Neural cell (in vitro differentiated cells): ENCODE measurements at regions not wholly inside any gene's neighbourhood (a gene's known extent, or its start where the extent isn't known, plus 50 kb on each side); places are given as distances from the start of the nearest gene placed in this dataset.

Experiments used
- H2AFZ ChIP-seq: fragments of 200-600, 300-800 bp; sonication (generic), shearing (Covaris generic); 2 replicates; pipeline ENCODE4 v1.6.0; 2014; ENCODE audit warnings: low read depth, mild to moderate bottlenecking, antibody characterized with exemption, low read length, moderate library complexity
- H3F3A ChIP-seq: fragments of 200-600 bp; shearing (Covaris generic); 2 replicates; pipeline ENCODE4 v1.6.1; 2016; ENCODE audit warnings: mild to moderate bottlenecking, moderate library complexity, mixed read lengths, antibody characterized with exemption, low read length; ENCODE audit not compliant: insufficient read depth, poor library complexity, severe bottlenecking
- H3K27ac ChIP-seq: fragments of 200-600, 300-800 bp; sonication (generic), shearing (Covaris generic); 2 replicates; pipeline ENCODE4 v1.5.1; 2014; ENCODE audit warnings: mild to moderate bottlenecking, low read length, moderate library complexity
- H3K27me3 ChIP-seq: fragments of 300-800, 200-600 bp; sonication (generic), shearing (Covaris generic); 2 replicates; pipeline ENCODE4 v1.6.0; 2014; ENCODE audit warnings: mild to moderate bottlenecking, low read depth, low read length, moderate library complexity; ENCODE audit not compliant: insufficient read depth
- H3K36me3 ChIP-seq: fragments of 300-800, 200-600 bp; sonication (generic), shearing (Covaris generic); 2 replicates; pipeline ENCODE4 v1.5.1; 2014; ENCODE audit warnings: mild to moderate bottlenecking, antibody characterized with exemption, low read length, moderate library complexity; ENCODE audit not compliant: insufficient read depth
- H3K4me2 ChIP-seq: fragments of 300-800, 200-600 bp; sonication (generic), shearing (Covaris generic); 2 replicates; pipeline ENCODE4 v1.6.0; 2014; ENCODE audit warnings: mild to moderate bottlenecking, low read length
- H3K4me3 ChIP-seq: fragments of 300-800, 200-600 bp; sonication (generic), shearing (Covaris generic); 2 replicates; pipeline ENCODE4 v1.5.1; 2014; ENCODE audit warnings: mild to moderate bottlenecking, low read length, moderate library complexity
- H3K79me2 ChIP-seq: fragments of 200-600 bp; shearing (Covaris generic); replicated peaks from 2 replicates; pipeline ENCODE4 v1.6.0; 2014; ENCODE audit warnings: mild to moderate bottlenecking, low read length, moderate library complexity; ENCODE audit not compliant: insufficient read depth
- H3K9ac ChIP-seq: fragments of 300-800, 200-600 bp; sonication (generic), shearing (Covaris generic); 2 replicates; pipeline ENCODE4 v1.6.1; 2016; ENCODE audit warnings: mild to moderate bottlenecking, low read length, mixed read lengths
- H3K9me2 ChIP-seq: fragments of 200-600 bp; shearing (Covaris generic); 2 replicates; pipeline ENCODE4 v1.6.1; 2016; ENCODE audit warnings: mild to moderate bottlenecking, low read length, mixed read lengths; ENCODE audit not compliant: insufficient read depth
- H3K9me3 ChIP-seq: fragments of 200-600, 300-800 bp; sonication (generic), shearing (Covaris generic); 2 replicates; pipeline ENCODE4 v1.6.1; 2016; ENCODE audit warnings: mild to moderate bottlenecking, mixed run types, low read length, moderate library complexity, mixed read lengths
- H4K20me1 ChIP-seq: fragments of 200-600 bp; shearing (Covaris generic); 2 replicates; pipeline ENCODE4 v1.6.1; 2016; ENCODE audit warnings: mild to moderate bottlenecking, mixed run types; ENCODE audit not compliant: insufficient read depth
- EP300 ChIP-seq: fragments of 450-650 bp; conservative IDR thresholded peaks from 2 replicates; pipeline ENCODE4 v1.6.1; 2014; ENCODE audit warnings: antibody characterized with exemption, mild to moderate bottlenecking, moderate library complexity; ENCODE audit not compliant: poor library complexity, severe bottlenecking
- EZH2 ChIP-seq: fragments of 200-600, 300-800 bp; shearing (Covaris generic), sonication (generic); IDR thresholded peaks from 2 replicates; pipeline ENCODE4 v1.6.1; 2014; ENCODE audit warnings: antibody characterized with exemption, low read length, borderline replicate concordance, mild to moderate bottlenecking; ENCODE audit not compliant: insufficient read depth, poor library complexity, severe bottlenecking
- MXI1 ChIP-seq: fragments of 450-650 bp; conservative IDR thresholded peaks from 2 replicates; pipeline ENCODE4 v1.6.1; 2014; ENCODE audit warnings: antibody characterized with exemption, mild to moderate bottlenecking; ENCODE audit not compliant: poor library complexity, severe bottlenecking
- POLR2AphosphoS5 ChIP-seq: IDR thresholded peaks from 2 replicates; pipeline ENCODE4 v1.6.1; 2012
- RAD21 ChIP-seq: fragments of 450-650 bp; conservative IDR thresholded peaks from 2 replicates; pipeline ENCODE4 v1.6.1; 2014; ENCODE audit warnings: antibody characterized with exemption, mild to moderate bottlenecking, moderate library complexity
- SMC3 ChIP-seq: fragments of 450-650 bp; conservative IDR thresholded peaks from 2 replicates; pipeline ENCODE4 v1.6.1; 2014; ENCODE audit warnings: antibody characterized with exemption, mild to moderate bottlenecking, moderate library complexity; ENCODE audit not compliant: poor library complexity
- TAF1 ChIP-seq: IDR thresholded peaks from 2 replicates; pipeline ENCODE4 v1.6.1; 2012; ENCODE audit warnings: low read depth
- TF ChIP-seq, protein P1 (sequence below): fragments of 450-650 bp; IDR thresholded peaks from 2 replicates; pipeline ENCODE4 v1.5.1; 2014; ENCODE audit warnings: antibody characterized with exemption, mild to moderate bottlenecking, moderate library complexity; ENCODE audit not compliant: poor library complexity, severe bottlenecking
- TF ChIP-seq, protein P2 (sequence below): IDR thresholded peaks from 2 replicates; pipeline ENCODE4 v1.6.1; 2012; ENCODE audit warnings: borderline replicate concordance

DNA sequence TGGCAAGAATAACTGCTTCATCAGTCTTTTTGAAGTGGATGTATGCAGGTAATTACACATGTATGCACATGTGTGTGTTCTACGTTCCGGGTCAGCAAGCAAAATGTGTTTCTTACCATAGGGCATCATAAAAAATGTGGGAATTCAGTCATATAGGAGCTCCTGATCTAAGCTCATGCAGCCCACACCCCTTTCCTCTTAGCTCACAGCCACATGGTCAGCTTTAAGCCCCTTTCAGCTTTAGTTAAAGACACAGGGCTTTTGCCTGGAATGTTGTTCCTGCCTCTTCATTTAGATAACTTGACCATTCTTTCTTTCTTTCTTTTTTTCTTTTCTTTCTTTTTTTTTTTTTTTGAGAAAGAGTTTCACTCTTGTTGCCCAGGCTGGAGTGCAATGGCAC, 258.1 kb downstream of the RPS24 start:
- H3K9me3 ChIP-seq, result no peaks in the 10 kb centered on the region
- H2AFZ ChIP-seq, result no peak overlapping the region
- H3K4me2 ChIP-seq, result no peak overlapping the region
- H3K27me3 ChIP-seq, result no peaks in the 10 kb centered on the region
- TF ChIP-seq EP300 (no peak), TAF1 (no peak), RAD21 (no peak), MXI1 (no peak), SMC3 (no peak)
- TF ChIP-seq, protein P1, sequence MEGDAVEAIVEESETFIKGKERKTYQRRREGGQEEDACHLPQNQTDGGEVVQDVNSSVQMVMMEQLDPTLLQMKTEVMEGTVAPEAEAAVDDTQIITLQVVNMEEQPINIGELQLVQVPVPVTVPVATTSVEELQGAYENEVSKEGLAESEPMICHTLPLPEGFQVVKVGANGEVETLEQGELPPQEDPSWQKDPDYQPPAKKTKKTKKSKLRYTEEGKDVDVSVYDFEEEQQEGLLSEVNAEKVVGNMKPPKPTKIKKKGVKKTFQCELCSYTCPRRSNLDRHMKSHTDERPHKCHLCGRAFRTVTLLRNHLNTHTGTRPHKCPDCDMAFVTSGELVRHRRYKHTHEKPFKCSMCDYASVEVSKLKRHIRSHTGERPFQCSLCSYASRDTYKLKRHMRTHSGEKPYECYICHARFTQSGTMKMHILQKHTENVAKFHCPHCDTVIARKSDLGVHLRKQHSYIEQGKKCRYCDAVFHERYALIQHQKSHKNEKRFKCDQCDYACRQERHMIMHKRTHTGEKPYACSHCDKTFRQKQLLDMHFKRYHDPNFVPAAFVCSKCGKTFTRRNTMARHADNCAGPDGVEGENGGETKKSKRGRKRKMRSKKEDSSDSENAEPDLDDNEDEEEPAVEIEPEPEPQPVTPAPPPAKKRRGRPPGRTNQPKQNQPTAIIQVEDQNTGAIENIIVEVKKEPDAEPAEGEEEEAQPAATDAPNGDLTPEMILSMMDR, result no peak
- H3K4me3 ChIP-seq, result no peak overlapping the region
- no peaks in the 10 kb centered on the region for H3K9me2 ChIP-seq
- no peaks in the 10 kb centered on the region for H4K20me1 ChIP-seq
- no peak overlapping the region for H3K27ac ChIP-seq
- H3K79me2 ChIP-seq, result no peaks in the 10 kb centered on the region
- no peak overlapping the region for H3K9ac ChIP-seq
- no peaks in the 10 kb centered on the region for H3F3A ChIP-seq
- no peaks in the 10 kb centered on the region for H3K36me3 ChIP-seq

GRCh38 chr10:78292250-78292981, 258.8 kb downstream of the RPS24 start:
- H3K79me2 ChIP-seq, result no peaks in the 10 kb centered on the region
- H3F3A ChIP-seq, result no peaks in the 10 kb centered on the region
- H3K4me3 ChIP-seq, result no peak overlapping the region
- H3K36me3 ChIP-seq, result no peaks in the 10 kb centered on the region
- TF ChIP-seq EP300, result no peak
- no peak for TF ChIP-seq RAD21
- TF ChIP-seq, protein P2, sequence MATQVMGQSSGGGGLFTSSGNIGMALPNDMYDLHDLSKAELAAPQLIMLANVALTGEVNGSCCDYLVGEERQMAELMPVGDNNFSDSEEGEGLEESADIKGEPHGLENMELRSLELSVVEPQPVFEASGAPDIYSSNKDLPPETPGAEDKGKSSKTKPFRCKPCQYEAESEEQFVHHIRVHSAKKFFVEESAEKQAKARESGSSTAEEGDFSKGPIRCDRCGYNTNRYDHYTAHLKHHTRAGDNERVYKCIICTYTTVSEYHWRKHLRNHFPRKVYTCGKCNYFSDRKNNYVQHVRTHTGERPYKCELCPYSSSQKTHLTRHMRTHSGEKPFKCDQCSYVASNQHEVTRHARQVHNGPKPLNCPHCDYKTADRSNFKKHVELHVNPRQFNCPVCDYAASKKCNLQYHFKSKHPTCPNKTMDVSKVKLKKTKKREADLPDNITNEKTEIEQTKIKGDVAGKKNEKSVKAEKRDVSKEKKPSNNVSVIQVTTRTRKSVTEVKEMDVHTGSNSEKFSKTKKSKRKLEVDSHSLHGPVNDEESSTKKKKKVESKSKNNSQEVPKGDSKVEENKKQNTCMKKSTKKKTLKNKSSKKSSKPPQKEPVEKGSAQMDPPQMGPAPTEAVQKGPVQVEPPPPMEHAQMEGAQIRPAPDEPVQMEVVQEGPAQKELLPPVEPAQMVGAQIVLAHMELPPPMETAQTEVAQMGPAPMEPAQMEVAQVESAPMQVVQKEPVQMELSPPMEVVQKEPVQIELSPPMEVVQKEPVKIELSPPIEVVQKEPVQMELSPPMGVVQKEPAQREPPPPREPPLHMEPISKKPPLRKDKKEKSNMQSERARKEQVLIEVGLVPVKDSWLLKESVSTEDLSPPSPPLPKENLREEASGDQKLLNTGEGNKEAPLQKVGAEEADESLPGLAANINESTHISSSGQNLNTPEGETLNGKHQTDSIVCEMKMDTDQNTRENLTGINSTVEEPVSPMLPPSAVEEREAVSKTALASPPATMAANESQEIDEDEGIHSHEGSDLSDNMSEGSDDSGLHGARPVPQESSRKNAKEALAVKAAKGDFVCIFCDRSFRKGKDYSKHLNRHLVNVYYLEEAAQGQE, result no peak
- TF ChIP-seq, protein P1, result no peak
- no peak for TF ChIP-seq SMC3
- TF ChIP-seq EZH2, result no peak
- no peak for TF ChIP-seq MXI1
- TF ChIP-seq POLR2AphosphoS5, result no peak
- no peak for TF ChIP-seq TAF1
- no peaks in the 10 kb centered on the region for H3K9me3 ChIP-seq
- no peaks in the 10 kb centered on the region for H3K9me2 ChIP-seq
- H3K9ac ChIP-seq, result no peak overlapping the region
- H2AFZ ChIP-seq, result no peak overlapping the region
- no peaks in the 10 kb centered on the region for H3K27me3 ChIP-seq
- H3K4me2 ChIP-seq, result no peak overlapping the region
- no peak overlapping the region for H3K27ac ChIP-seq
- H4K20me1 ChIP-seq, result no peaks in the 10 kb centered on the region
